Stimulated activated naive CD8-positive, alpha-beta T cell treated with anti-CD3 and anti-CD28 coated beads, Interleukin-15, Interleukin-2, amounts not matched to agents 100 U/mL and 50 U/mL, for 24 hours (primary cell): ENCODE measurements at regions not wholly inside any gene's neighbourhood (a gene's known extent, or its start where the extent isn't known, plus 50 kb on each side); places are given as distances from the start of the nearest gene placed in this dataset.

Experiments used
- ATAC-seq: fragments of 150-1000 bp; cut with Tn5 transposase; one replicate; pipeline ENCODE4 v1.10.0; 2021
- DNase-seq: peaks from one replicate; pipeline ENCODE4 v3.0.0; 2021

DNA sequence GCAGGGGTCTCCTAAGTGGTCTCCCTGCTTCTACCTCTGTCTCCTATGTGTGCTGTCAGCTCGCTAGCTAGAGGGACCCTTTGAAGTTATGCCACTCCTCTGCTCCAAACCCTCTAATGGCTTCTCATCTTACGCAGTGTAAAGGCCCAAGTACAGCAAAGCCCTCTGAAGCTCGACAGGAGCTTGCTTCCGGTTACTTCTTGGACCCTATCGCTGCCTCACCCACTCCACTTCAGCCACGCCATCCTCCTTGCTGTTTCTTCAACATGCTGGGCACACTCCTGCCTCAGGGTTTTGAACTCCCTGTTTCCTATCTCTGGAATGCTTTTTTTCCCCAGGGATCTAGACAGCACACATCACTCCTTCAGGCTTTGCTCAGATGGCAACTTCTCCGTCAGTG is 102.3 kb upstream of the F3 start:
- ATAC-seq = no peak
- no peak for DNase-seq

GRCh38 chr1:94642617-94643321 is 101.2 kb upstream of the F3 start:
- DNase-seq (no peak), ATAC-seq (no peak)

- DNase-seq (no peak), ATAC-seq (no peak)
Observed at GRCh38 chr1:94641990-94642389, 100.4 kb upstream of the F3 start.

DNA sequence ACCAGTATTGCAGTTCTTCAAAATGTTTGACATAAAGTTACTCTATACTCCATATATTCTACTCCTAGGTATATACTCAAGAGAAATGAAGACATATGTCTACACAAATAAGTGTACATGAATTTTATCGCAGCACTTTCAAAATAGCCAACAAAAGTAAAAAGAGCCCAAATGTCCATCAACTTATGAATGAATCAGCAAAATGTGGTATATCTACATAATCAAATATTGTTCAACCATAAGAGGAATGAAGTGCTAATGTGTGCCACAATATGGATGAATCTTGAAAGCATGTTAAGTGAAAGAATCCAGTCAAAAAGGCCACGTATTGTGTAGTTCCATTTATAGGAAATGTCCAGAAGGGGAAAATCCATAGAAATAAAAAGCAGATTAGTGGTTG is 98.6 kb upstream of the F3 start:
- DNase-seq = no peak
- no peak for ATAC-seq

GRCh38 chr1:94637121-94637520 is 95.6 kb upstream of the F3 start:
- no peak for DNase-seq
- ATAC-seq = no peak

GRCh38 chr1:94636624-94637023 is 95.1 kb upstream of the F3 start:
- ATAC-seq = no peak
- no peak for DNase-seq

- ATAC-seq (no peak), DNase-seq (no peak)
Observed at GRCh38 chr1:94636100-94636499, 94.5 kb upstream of the F3 start.

DNA sequence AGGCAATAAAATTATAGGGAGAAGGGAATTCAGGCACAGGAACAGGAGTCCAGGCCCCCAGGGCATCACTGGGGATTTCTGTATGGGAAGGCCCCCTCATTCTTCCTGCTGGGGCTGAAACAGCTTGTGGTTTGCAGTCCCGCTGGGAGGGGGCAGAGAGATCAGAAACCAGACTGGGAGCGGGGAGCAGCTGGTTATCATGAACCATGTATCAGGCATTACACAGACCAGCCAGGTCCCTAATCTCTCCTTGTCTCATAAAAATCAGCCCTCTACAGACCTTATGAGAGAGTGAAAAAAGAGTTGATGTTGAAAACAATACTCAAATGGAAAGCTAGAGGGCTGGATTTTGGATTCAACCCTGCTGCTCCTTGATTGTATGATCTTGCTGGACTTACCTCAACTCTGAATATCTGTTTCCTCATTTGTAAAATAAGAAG is 93.4 kb upstream of the F3 start:
- no peak for DNase-seq
- no peak for ATAC-seq

DNA sequence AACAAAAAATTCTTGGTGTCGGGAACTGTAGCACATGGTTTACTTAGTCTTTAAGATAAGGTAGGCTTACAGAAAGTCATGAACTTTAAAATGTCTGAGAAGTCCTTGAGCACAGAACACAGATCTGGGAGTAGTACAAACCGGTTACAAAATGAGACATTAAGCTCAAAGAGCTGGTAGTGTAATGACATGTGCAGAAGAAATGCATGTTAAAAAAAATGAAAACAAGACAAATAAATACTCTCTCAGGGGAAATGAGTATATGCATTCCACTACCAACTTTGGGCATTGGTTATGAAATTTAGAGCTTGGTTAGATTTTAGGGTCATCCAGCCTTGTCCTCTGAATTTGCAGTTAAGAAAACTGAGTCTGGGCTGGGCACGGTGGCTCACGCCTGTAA is 91.5 kb upstream of the F3 start:
- ATAC-seq = no peak
- DNase-seq = no peak

DNA sequence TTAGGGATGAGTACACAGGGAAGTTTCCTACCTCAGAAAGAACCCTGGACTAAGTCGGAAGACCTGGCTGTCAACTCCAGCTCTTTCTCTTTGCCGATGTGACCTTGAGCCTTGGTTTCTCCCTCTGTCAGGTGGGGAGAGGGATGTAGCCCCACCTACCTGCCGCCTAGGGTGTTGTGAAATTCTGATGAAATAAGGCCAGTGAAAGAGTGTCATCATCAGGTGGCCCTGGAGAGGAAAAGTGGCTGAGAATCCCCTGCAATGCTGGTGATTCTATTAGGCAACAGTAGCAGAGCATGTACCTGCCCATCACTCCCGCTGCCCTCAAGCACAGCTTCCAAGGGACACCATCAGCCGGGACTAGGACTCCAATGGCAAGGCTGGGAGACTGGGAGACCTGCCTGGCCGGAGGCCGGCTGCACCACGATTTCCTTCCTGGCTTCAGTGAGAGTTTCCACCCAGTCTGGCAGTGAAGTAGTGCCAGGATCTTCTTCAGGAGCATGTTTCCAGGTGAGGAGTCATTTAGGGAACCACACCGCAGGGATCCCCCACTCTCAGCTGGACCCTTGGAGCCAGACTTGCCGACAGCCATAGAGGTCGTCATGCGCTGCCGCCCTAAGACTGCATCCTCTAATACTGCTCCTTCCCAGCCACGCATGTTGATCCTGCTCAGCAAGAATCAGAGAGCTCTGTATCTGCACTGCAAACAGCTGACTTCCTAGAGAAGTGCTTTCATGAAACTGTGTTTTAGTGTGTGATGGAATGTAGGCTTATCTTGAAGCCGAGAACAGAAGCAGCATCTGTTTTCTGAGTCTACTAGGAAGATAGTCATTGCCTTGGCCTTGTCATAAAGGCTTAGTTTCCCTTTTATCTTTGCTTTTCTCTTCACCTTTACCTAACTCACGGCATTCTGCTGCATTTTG is 88.0 kb upstream of the F3 start:
- DNase-seq (no peak), ATAC-seq (no peak)

GRCh38 chr1:94628499-94628843 is 86.9 kb upstream of the F3 start:
- DNase-seq (no peak), ATAC-seq (no peak)

DNA sequence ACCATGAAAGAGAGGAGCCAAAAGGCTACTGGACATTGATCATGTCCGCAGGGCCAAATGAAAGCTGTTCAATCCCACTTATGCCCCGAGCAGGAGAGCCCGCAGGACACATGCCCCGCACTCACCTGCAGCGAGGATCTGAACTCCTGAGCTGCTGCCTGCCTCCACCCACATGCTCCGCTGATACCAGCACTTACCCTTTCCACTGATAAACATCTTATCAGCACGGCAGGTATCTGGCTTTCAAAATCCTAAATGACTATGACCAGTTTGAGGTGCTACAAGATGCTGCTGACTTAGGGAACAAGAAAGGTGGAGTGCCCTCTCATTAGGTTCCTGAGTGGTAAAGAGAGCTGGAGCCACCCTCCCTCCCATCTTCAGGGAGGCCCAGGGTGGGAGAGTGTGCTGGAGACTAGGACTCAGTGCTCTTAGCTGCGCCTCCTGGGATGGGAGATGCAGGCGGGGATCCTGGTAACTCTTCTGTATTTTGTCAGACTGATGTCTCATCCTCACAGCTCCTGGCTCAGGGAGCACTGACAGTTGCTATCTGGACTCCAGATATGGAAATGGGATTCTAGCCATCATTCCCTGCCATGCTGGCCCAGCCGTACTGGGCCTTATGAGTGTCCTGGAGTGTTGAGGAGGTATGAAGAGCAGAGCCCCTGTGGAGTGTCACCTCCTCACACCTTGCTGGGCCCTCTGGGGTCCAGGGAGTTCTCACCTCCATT is 86.4 kb upstream of the F3 start:
- DNase-seq (no peak), ATAC-seq (no peak)

DNA sequence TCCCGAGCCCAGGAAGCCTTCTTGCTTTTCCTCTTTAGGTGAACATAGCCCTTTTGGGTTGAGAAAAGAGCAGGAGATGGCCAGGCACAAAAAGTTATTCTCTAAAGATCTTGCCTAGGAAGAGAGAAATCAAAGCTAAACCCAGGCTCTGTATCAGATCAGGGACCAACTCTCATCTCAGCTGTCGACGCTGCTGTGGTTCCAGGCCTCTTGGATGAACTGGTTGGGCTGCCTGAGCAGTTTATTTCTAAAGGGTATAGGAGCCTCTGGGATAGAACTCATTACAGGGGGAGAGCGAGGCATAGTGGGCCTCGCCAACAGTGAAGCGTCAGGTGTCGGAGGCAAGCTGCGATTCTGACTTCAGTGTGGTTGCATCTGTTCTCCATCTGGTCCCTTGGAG is 82.6 kb upstream of the F3 start:
- DNase-seq = no peak
- no peak for ATAC-seq

DNA sequence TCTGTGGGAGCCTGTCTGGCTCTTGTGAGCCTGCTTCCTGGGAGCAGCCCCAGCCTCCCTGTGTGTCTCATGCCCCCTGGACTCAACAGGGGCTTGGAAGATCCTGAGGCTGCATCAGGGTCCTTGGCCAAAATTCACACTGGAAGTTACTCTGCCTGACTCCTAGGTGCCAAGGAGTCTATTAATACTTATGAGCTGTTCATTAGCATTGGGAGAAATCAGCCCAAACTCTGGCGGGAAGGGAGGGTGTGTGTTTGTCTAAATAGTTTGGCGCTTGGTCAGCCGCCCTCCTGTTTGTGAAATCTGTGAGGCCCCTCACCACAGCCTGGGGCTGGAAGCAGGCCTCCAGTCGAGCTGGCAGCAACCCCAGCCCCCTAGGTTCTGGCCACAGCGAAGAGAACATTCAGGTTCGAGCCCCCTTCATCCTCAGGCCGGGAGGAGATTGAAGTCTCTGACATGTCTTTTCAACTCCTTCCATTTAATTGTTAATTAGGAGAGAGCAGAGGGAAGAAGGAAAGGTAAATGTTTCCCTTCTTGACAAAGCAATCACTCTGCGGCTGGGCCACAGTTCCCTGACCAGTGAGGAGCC is 82.1 kb upstream of the F3 start:
- ATAC-seq (no peak), DNase-seq (no peak)

DNA sequence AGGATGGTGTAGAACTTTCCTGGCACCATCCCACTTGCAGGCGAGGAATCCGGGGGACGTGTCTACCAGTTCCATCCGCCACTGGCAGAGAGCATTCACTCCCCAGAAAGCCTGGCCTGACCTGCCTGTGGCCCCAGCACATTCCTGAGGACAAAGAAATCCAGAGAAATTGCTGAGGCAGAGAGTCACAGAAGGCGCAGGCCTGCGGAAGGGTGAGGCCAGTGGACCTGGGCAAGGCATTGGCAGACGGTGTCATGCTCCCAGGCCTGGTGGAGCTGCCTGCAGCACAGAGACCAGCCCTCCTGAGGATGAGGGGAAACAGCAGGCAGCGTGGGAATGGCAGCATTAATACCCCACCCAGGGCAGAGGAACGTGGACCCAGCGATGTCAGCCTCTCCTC is 81.2 kb upstream of the F3 start:
- ATAC-seq (no peak), DNase-seq (no peak)

DNA sequence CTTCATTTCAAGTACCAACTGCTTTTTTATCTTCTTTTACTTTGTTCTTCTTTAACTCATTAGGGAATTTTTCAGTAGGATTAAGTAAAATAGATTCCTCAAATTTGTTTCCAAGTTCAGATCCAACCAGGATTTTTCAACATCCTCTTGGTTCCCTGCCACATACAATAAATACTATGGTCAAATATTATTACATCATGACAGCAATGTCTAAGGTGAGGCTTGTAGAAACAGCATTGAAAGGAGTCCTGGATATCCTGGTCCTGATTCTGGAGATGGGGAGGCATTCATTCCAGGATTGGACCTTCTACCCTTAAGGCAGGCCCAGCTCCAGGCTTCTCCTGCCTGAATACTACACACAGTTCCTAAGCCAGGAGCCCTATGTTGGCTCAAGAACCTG is 80.2 kb upstream of the F3 start:
- DNase-seq = no peak

DNA sequence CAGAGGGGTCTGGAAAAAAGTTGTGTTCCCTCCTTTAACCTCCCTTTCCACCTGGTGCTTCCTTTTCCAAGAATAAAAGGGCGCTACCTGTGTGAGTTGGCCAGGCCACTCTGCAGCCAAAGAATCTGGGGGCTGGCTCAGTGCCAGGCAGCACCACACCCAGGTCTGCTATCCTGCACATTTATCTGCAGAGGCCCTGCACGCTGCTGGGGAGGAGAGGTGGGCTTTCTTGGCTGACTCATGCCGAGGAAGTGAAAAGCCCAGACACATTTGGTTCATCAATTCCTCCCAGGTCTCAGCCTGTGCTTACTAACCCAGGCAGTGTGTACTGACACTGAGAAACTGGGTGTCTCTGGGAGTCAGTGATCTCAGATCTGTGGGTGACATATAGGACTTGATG is 79.8 kb upstream of the F3 start:
- DNase-seq (no peak), ATAC-seq (no peak)

More for the DNA sequence above, 80.2 kb upstream of the F3 start:
- ATAC-seq = no peak

- ATAC-seq (no peak), DNase-seq (no peak)
Observed at GRCh38 chr1:94620345-94621031, 78.9 kb upstream of the F3 start.

DNA sequence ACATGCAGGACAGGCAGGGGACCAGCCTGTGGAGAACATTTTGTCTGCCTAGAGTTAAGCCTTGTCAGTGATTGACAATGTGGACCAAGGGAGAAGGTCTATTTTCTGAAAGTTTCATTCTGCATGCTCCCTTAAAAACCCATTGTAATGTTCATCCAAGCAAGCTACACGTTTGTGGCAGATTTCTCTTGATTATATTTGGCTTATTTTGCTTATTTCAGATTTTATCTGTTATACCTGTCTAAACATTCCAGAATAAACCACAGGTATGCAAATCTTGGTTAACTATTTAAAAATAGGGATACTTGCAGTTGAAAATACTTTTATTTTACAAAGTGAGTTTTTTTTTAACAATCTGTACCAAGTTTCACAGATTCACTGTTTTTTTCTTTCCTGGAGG is 78.2 kb upstream of the F3 start:
- no peak for DNase-seq
- no peak for ATAC-seq

- DNase-seq = no peak
- no peak for ATAC-seq
Observed at GRCh38 chr1:94617957-94618739, 76.6 kb upstream of the F3 start.

- ATAC-seq (no peak), DNase-seq (no peak)
Observed at GRCh38 chr1:94617134-94617805, 75.7 kb upstream of the F3 start.
